ENCODE measurements at regions not wholly inside any gene's neighbourhood (a gene's known extent, or its start where the extent isn't known, plus 50 kb on each side); places are given as distances from the start of the nearest gene placed in this dataset.

GRCh38 chr14:82239223-82239622, 705.6 kb upstream of the SEL1L start:
- Histone ChIP-seq H3K9me3 (ENCODE audit: control insufficient read depth, low read depth, low read length) (no peaks in the 10 kb centered on the region), H3K27ac (ENCODE audit: low read length) (no peak overlapping the region), H3K4me1 (ENCODE audit: control insufficient read depth, insufficient read depth, low read length) (no peaks in the 10 kb centered on the region), H3K4me3 (ENCODE audit: low read length) (no peak overlapping the region), H3K27me3 (ENCODE audit: control insufficient read depth, insufficient read depth, low read length) (no peaks in the 10 kb centered on the region), H3K36me3 (ENCODE audit: control insufficient read depth, insufficient read depth, low read length) (no peaks in the 10 kb centered on the region)
- no CpG with 5 or more reads among the region's 7 CpGs for WGBS (ENCODE audit: insufficient coverage, low lambda C conversion rate)
- DNase-seq, result no peak

- no peaks in the 10 kb centered on the region for H3K27me3 ChIP-seq (ENCODE audit: control insufficient read depth, insufficient read depth, low read length)
- DNase-seq, result no peak
- H3K27ac ChIP-seq (ENCODE audit: low read length), result no peak overlapping the region
- no peaks in the 10 kb centered on the region for H3K4me1 ChIP-seq (ENCODE audit: control insufficient read depth, insufficient read depth, low read length)
- no peaks in the 10 kb centered on the region for H3K9me3 ChIP-seq (ENCODE audit: control insufficient read depth, low read depth, low read length)
- WGBS (ENCODE audit: insufficient coverage, low lambda C conversion rate), result 80% methylated on average over 2 of the region's 4 CpGs
- no peaks in the 10 kb centered on the region for H3K36me3 ChIP-seq (ENCODE audit: control insufficient read depth, insufficient read depth, low read length)
- H3K4me3 ChIP-seq (ENCODE audit: low read length), result no peak overlapping the region
Observed at GRCh38 chr14:82244791-82245190, 711.1 kb upstream of the SEL1L start.

- Histone ChIP-seq H3K4me1 (ENCODE audit: control insufficient read depth, insufficient read depth, low read length) (no peaks in the 10 kb centered on the region), H3K9me3 (ENCODE audit: control insufficient read depth, low read depth, low read length) (no peaks in the 10 kb centered on the region), H3K4me3 (ENCODE audit: low read length) (no peak overlapping the region), H3K36me3 (ENCODE audit: control insufficient read depth, insufficient read depth, low read length) (no peaks in the 10 kb centered on the region), H3K27me3 (ENCODE audit: control insufficient read depth, insufficient read depth, low read length) (no peaks in the 10 kb centered on the region), H3K27ac (ENCODE audit: low read length) (no peak overlapping the region)
- WGBS (ENCODE audit: insufficient coverage, low lambda C conversion rate), result no CpG with 5 or more reads among the region's 8 CpGs
- no peak for DNase-seq
Observed at GRCh38 chr14:82251494-82251893, 717.8 kb upstream of the SEL1L start.

GRCh38 chr14:82270286-82270685, 736.6 kb upstream of the SEL1L start:
- Histone ChIP-seq H3K9me3 (ENCODE audit: control insufficient read depth, low read depth, low read length) (no peaks in the 10 kb centered on the region), H3K36me3 (ENCODE audit: control insufficient read depth, insufficient read depth, low read length) (no peaks in the 10 kb centered on the region), H3K27me3 (ENCODE audit: control insufficient read depth, insufficient read depth, low read length) (no peaks in the 10 kb centered on the region), H3K27ac (ENCODE audit: low read length) (no peak overlapping the region), H3K4me3 (ENCODE audit: low read length) (no peak overlapping the region), H3K4me1 (ENCODE audit: control insufficient read depth, insufficient read depth, low read length) (no peaks in the 10 kb centered on the region)
- no peak for DNase-seq

- no peak for DNase-seq
- Histone ChIP-seq H3K27me3 (ENCODE audit: control insufficient read depth, insufficient read depth, low read length) (no peaks in the 10 kb centered on the region), H3K4me3 (ENCODE audit: low read length) (no peak overlapping the region), H3K36me3 (ENCODE audit: control insufficient read depth, insufficient read depth, low read length) (no peaks in the 10 kb centered on the region), H3K4me1 (ENCODE audit: control insufficient read depth, insufficient read depth, low read length) (no peaks in the 10 kb centered on the region), H3K27ac (ENCODE audit: low read length) (no peak overlapping the region), H3K9me3 (ENCODE audit: control insufficient read depth, low read depth, low read length) (no peaks in the 10 kb centered on the region)
Observed at GRCh38 chr14:82298811-82299210, 765.2 kb upstream of the SEL1L start.

- no peak for DNase-seq
- peaks cover 5% of the 10 kb centered on the region for H3K9me3 ChIP-seq (ENCODE audit: control insufficient read depth, low read depth, low read length)
- WGBS (ENCODE audit: insufficient coverage, low lambda C conversion rate), result no CpG with 5 or more reads among the region's 2 CpGs
Observed at GRCh38 chr14:82309199-82309598, 775.5 kb upstream of the SEL1L start.

GRCh38 chr14:82313889-82314288, 780.2 kb upstream of the SEL1L start:
- Histone ChIP-seq H3K27me3 (ENCODE audit: control insufficient read depth, insufficient read depth, low read length) (no peaks in the 10 kb centered on the region), H3K9me3 (ENCODE audit: control insufficient read depth, low read depth, low read length) (peaks cover 5% of the 10 kb centered on the region)
- 0% methylated on average over 1 of the region's 1 CpG for WGBS (ENCODE audit: insufficient coverage, low lambda C conversion rate)

More at GRCh38 chr14:82309199-82309598, 775.5 kb upstream of the SEL1L start:
- H3K27me3 ChIP-seq (ENCODE audit: control insufficient read depth, insufficient read depth, low read length), result no peaks in the 10 kb centered on the region
- H3K4me3 ChIP-seq (ENCODE audit: low read length), result no peak overlapping the region
- no peaks in the 10 kb centered on the region for H3K36me3 ChIP-seq (ENCODE audit: control insufficient read depth, insufficient read depth, low read length)
- no peaks in the 10 kb centered on the region for H3K4me1 ChIP-seq (ENCODE audit: control insufficient read depth, insufficient read depth, low read length)
- H3K27ac ChIP-seq (ENCODE audit: low read length), result no peak overlapping the region

GRCh38 chr14:82328442-82328841, 794.8 kb upstream of the SEL1L start:
- no peak overlapping the region for H3K27ac ChIP-seq (ENCODE audit: low read length)
- H3K36me3 ChIP-seq (ENCODE audit: control insufficient read depth, insufficient read depth, low read length), result no peaks in the 10 kb centered on the region
- DNase-seq, result no peak
- no peaks in the 10 kb centered on the region for H3K27me3 ChIP-seq (ENCODE audit: control insufficient read depth, insufficient read depth, low read length)
- H3K9me3 ChIP-seq (ENCODE audit: control insufficient read depth, low read depth, low read length), result peaks cover 8% of the 10 kb centered on the region
- no peak overlapping the region for H3K4me3 ChIP-seq (ENCODE audit: low read length)
- WGBS (ENCODE audit: insufficient coverage, low lambda C conversion rate), result 80% methylated on average over 1 of the region's 4 CpGs
- H3K4me1 ChIP-seq (ENCODE audit: control insufficient read depth, insufficient read depth, low read length), result no peaks in the 10 kb centered on the region

More at GRCh38 chr14:82313889-82314288, 780.2 kb upstream of the SEL1L start:
- Histone ChIP-seq H3K27ac (ENCODE audit: low read length) (no peak overlapping the region), H3K36me3 (ENCODE audit: control insufficient read depth, insufficient read depth, low read length) (no peaks in the 10 kb centered on the region), H3K4me1 (ENCODE audit: control insufficient read depth, insufficient read depth, low read length) (no peaks in the 10 kb centered on the region), H3K4me3 (ENCODE audit: low read length) (no peak overlapping the region)
- peak in 1 of 2 donors; percentile 3 for DNase-seq

GRCh38 chr14:82341261-82341810, 807.7 kb upstream of the SEL1L start:
- DNase-seq, result no peak
- no peaks in the 10 kb centered on the region for H3K36me3 ChIP-seq (ENCODE audit: control insufficient read depth, insufficient read depth, low read length)
- H3K9me3 ChIP-seq (ENCODE audit: control insufficient read depth, low read depth, low read length), result no peaks in the 10 kb centered on the region
- H3K4me3 ChIP-seq (ENCODE audit: low read length), result no peak overlapping the region
- H3K4me1 ChIP-seq (ENCODE audit: control insufficient read depth, insufficient read depth, low read length), result no peaks in the 10 kb centered on the region
- no peaks in the 10 kb centered on the region for H3K27me3 ChIP-seq (ENCODE audit: control insufficient read depth, insufficient read depth, low read length)
- no peak overlapping the region for H3K27ac ChIP-seq (ENCODE audit: low read length)
- no CpG with 5 or more reads among the region's 2 CpGs for WGBS (ENCODE audit: insufficient coverage, low lambda C conversion rate)

GRCh38 chr14:82342596-82342995, 808.9 kb upstream of the SEL1L start:
- Histone ChIP-seq H3K4me1 (ENCODE audit: control insufficient read depth, insufficient read depth, low read length) (no peaks in the 10 kb centered on the region), H3K36me3 (ENCODE audit: control insufficient read depth, insufficient read depth, low read length) (no peaks in the 10 kb centered on the region), H3K4me3 (ENCODE audit: low read length) (no peak overlapping the region), H3K27ac (ENCODE audit: low read length) (no peak overlapping the region), H3K27me3 (ENCODE audit: control insufficient read depth, insufficient read depth, low read length) (no peaks in the 10 kb centered on the region), H3K9me3 (ENCODE audit: control insufficient read depth, low read depth, low read length) (no peaks in the 10 kb centered on the region)
- no peak for DNase-seq

- Histone ChIP-seq H3K4me3 (ENCODE audit: low read length) (no peak overlapping the region), H3K27me3 (ENCODE audit: control insufficient read depth, insufficient read depth, low read length) (no peaks in the 10 kb centered on the region), H3K27ac (ENCODE audit: low read length) (no peak overlapping the region), H3K4me1 (ENCODE audit: control insufficient read depth, insufficient read depth, low read length) (no peaks in the 10 kb centered on the region), H3K36me3 (ENCODE audit: control insufficient read depth, insufficient read depth, low read length) (no peaks in the 10 kb centered on the region), H3K9me3 (ENCODE audit: control insufficient read depth, low read depth, low read length) (no peaks in the 10 kb centered on the region)
- no peak for DNase-seq
Observed at GRCh38 chr14:82345184-82345583, 811.5 kb upstream of the SEL1L start.
